AG04449 (cell line): ENCODE measurements at regions not wholly inside any gene's neighbourhood (a gene's known extent, or its start where the extent isn't known, plus 50 kb on each side); places are given as distances from the start of the nearest gene placed in this dataset.

Experiments used
- CTCF ChIA-PET: fragments of 350-600 bp; formaldehyde crosslinking; extraction: SDS; loops from one replicate; lab custom pipeline; 2021; ENCODE audit warnings: antibody characterized with exemption; lab: Yijun Ruan, JAX
- POLR2A ChIA-PET: fragments of 400-600, 350-600 bp; formaldehyde crosslinking; extraction: SDS; loops from one replicate; lab custom pipeline; 2020; ENCODE audit warnings: antibody characterized with exemption, inconsistent platforms; lab: Yijun Ruan, JAX
- DNase-seq: peaks from one replicate; pipeline ENCODE4 v3.0.0-alpha.2; 2010; ENCODE audit warnings: low read depth, low spot score
- H3K4me3 ChIP-seq: 2 replicates; pipeline ENCODE4 v1.5.1; 2011; ENCODE audit warnings: low read depth, mild to moderate bottlenecking, control low read depth, low read length
- CTCF ChIP-seq: IDR thresholded peaks from one replicate; pipeline ENCODE4 v1.5.1; 2011; ENCODE audit warnings: mild to moderate bottlenecking, moderate library complexity, low read length, control low read depth, inconsistent platforms; ENCODE audit not compliant: insufficient read depth; ENCODE audit errors: missing control alignments

DNA sequence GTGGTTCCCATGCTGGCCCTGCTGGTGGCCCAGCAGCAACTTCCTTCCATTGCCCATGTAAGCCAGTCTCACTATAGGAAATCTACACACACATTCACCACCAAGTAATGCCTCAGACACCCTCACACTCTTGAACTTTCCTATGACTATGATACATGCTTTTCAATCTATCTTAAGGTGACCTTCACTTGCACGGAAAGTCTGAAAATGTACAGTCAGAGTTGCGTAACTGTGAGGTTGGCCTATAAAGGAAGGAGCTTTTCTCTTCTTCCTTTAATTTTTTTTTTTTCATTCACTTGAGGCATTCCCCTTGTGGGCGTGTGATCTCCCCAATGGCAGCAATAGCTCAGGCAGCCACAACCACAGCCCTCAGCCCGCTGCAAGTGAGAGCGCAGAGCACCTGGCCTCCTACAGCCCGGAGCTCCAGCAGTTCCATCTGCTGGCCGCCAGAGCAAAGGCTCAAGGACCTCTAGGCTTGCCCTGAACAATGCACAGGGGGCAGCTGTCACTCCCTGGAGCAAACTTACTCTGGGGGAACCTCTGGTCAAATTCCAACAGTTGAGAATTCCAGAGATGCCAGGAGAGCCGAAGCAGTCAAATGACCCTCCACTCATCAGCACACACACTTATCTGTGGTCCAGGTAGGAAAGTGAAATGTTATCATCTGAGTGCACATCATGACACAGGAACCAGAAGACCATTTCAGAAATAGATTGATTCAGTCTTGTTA lies 123.1 kb upstream of the ADO start:
- no peak for DNase-seq
- no peak overlapping the region for H3K4me3 ChIP-seq
- CTCF ChIA-PET, result no interaction called here
- TF ChIP-seq CTCF, result no peak
- POLR2A ChIA-PET, result no interaction called here

DNA sequence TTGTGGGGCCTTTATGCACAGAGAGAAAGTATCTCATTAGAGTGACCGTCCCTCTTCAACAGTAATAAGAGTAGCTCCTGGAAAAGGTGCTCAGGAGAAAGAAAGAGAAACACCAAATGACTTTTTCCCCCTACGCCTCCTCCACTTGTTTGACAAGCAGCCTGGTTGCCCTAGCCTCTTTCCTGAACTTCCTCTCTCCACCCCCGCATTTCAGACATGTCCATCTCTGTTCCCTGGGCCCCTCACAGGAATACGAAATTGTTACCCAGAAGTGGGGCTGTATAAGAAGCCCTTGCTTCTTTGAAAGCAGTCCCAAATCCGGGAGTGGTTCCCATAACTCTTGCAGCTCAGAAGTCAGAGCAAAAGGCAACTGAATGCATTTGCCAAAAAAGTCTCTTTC lies 119.6 kb upstream of the ADO start:
- no peak for TF ChIP-seq CTCF
- DNase-seq, result no peak
- CTCF ChIA-PET, result interaction anchor here (1.5 kb wide), 1 partner anchor 10 kb away, joined by 6 read pairs; no protein-coding TSS in a partner anchor

GRCh38 chr10:62687230-62687748 lies 117.2 kb upstream of the ADO start:
- POLR2A ChIA-PET, result no interaction called here
- no peak for TF ChIP-seq CTCF
- DNase-seq, result no peak
- CTCF ChIA-PET, result no interaction called here
- H3K4me3 ChIP-seq, result no peak overlapping the region

More for the DNA sequence above, 119.6 kb upstream of the ADO start:
- H3K4me3 ChIP-seq, result no peak overlapping the region
- POLR2A ChIA-PET, result no interaction called here

DNA sequence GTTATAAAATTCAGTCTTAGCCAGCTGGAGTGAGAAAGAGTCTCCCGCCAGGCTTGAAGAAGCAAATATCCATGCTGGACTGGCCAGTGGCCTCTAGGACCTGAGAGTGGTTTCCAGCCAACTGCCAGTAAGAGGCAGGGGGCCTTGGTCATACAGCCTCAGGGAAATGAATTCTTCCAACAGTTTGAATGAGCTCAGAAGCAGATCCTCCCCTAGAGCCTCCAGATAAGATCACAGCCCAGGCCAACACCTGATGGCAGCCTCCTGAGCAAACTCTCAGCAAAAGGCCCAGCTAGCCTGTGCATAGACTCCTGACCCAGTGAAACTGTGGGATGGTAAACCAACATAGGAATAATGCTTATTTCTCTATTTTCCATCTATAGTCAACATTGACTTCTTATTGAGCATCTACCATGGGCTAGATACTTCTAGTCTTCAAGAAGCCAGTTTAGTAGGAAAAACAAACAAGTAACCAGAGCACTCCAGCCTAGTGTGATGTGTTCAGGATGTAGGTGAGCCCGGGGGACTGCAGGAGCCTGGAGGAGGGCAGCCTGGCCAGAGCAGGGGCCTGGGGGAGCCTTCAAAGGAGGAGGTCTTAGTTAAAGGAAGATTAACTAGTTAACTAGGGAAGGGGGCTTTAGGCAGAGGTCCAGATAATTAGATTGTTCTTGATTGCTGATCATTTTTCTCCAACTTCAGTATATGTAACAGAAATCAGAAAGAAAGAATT lies 115.4 kb upstream of the ADO start:
- POLR2A ChIA-PET, result no interaction called here
- H3K4me3 ChIP-seq, result no peak overlapping the region
- CTCF ChIA-PET, result interaction anchor here (0.6 to 1.1 kb wide), 2 partner anchors 78 to 84 kb away, joined by 3 read pairs; no protein-coding TSS in a partner anchor
- TF ChIP-seq CTCF, result no peak
- no peak for DNase-seq

GRCh38 chr10:62689712-62690111 lies 114.8 kb upstream of the ADO start:
- TF ChIP-seq CTCF, result no peak
- H3K4me3 ChIP-seq, result no peak overlapping the region
- POLR2A ChIA-PET, result no interaction called here
- CTCF ChIA-PET, result interaction anchor here (0.5 kb wide), 1 partner anchor 41 kb away, joined by 3 read pairs; no protein-coding TSS in a partner anchor
- DNase-seq, result no peak

- DNase-seq, result no peak
- CTCF ChIA-PET, result no interaction called here
- no peak for TF ChIP-seq CTCF
- H3K4me3 ChIP-seq, result no peak overlapping the region
- POLR2A ChIA-PET, result interaction anchor here (0.8 kb wide), 1 partner anchor 12 kb away, joined by 3 read pairs; no protein-coding TSS in a partner anchor
These were observed 113.8 kb upstream of the ADO start for GRCh38 chr10:62690703-62691102.
